Jurkat, Clone E6-1 (cell line): ENCODE measurements at regions not wholly inside any gene's neighbourhood (a gene's known extent, or its start where the extent isn't known, plus 50 kb on each side); places are given as distances from the start of the nearest gene placed in this dataset.
"Not testable (repeated sequence)": the region's sequence is repeated elsewhere in the genome, so short reads cannot be mapped to it uniquely, and the experiment has no call there.

Source experiments
- DNase-seq: peaks from one replicate; pipeline ENCODE4 v3.0.0-alpha.2; 2011; ENCODE audit warnings: low read depth, low spot score
- H3K4me3 ChIP-seq: 2 replicates; pipeline ENCODE4 v1.5.1; 2011; ENCODE audit warnings: mild to moderate bottlenecking, low read length, control low read depth, moderate library complexity

DNA sequence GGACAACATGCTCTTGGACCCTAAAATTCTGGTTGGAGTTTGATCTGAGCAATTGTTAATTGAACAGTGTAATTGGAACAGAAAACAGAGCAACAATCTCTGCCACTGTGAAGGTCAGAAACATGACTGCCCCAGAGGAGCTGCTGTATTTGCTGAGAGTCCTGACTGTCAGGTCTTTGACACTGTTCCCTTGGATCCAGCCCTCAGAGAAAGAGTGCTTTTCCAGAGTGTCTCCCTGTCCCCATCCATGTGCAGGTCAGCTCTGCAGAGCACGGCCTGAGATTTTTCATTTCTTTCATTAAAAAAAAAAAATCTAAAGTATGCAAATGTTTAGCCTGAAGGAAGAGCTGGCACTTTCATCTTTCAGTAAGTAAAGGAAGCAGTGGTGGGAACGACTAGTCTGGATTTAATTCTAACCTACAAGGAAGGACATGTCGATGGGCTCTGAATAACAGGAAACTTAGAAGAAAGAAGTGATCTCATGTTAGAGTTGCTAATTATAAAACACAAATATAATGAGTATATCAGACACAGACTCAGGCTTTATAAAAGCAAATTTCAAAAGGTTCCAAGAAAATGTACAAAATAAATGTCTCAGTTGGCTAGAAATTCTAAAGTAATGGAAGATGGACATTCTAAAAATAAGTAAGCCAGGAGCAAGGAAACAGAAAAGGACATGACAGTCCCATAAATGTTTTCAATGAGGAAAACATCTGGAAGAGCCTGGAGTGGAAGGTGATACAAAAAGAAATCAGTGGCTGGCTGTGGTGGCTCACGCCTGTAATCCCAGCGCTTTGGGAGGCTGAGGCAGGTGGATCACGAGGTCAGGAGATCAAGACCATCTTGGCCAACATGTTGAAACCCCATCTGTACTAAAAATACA lies 876.5 kb downstream of the EPHA4 start:
- DNase-seq, result no peak
- H3K4me3 ChIP-seq, result no peak overlapping the region

DNA sequence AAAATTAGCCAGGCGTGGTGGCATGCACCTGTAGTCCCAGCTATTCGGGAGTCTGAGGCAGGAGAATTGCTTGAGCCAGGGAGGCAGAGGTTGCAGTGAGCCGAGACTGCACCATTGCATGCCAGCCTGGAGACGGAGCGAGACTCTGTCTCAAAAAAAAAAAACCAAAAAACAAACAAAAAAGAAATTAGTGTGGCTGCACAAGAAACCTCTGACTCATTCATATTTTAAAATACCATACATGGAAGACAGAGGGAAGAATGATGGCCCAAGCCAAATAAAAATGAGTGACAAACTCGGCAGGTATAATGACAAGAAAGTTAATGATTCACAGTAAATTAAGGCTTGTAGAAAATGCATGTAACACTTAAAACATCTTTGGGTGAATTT lies 875.8 kb downstream of the EPHA4 start:
- no peak for DNase-seq
- no peak overlapping the region for H3K4me3 ChIP-seq

DNA sequence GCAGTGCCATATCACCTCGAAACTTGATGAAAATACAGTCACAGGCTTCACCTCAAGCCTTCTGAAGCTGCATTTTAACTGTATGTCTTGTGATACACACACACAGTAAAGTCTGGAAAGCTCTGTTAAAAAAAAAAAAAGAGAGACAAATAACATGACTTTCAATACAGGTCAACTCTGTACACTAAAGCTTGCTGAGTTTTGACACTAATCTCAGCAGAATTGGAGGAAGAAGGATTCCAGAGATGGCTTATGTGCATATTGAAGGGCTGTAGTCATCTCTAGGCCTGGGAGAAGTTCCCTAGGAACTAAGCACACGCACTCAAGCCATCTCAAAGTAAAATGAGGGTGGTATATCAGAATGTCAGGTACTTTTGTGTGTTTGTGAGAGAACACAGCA lies 875.1 kb downstream of the EPHA4 start:
- H3K4me3 ChIP-seq, result no peak overlapping the region
- DNase-seq, result no peak

DNA sequence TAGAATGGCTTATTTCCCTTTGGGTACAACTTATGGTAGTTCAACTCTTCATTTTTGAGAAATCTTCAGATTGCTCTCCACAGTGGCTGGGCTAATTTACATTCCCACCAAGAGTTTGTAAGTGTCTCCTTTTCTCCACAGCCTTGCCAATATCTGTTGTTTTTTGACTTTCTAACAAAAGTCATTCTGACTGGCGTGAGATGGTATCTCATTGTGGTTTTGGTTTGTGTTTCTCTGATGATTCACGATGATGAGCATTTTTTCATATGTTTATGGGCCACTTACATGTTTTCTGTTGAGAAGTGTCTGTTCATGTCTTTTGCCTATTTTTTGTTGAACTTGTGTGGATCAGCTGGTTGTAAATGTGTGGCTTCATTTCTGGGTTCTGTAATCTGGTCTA lies 871.0 kb downstream of the EPHA4 start:
- DNase-seq, result no peak
- H3K4me3 ChIP-seq, result no peak overlapping the region

DNA sequence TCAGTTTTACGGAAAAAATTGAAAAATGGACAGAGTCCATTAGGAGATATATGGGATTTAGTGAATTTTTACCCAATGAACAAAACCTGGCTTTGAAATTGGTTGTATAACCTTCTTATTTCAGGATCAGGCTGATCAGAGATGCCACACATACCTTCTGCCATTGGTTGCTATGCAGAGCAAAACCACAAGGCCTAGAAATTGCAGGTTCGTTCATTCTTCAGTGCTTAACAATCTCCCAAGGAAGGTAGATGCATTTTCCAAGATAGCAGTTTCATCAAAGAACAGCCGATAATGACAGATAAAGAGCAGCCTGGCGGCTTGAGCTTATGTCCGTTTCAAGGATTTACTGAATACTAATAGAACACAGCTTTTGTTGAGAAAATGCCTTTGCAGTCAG lies 868.8 kb downstream of the EPHA4 start:
- no peak overlapping the region for H3K4me3 ChIP-seq
- DNase-seq, result no peak

DNA sequence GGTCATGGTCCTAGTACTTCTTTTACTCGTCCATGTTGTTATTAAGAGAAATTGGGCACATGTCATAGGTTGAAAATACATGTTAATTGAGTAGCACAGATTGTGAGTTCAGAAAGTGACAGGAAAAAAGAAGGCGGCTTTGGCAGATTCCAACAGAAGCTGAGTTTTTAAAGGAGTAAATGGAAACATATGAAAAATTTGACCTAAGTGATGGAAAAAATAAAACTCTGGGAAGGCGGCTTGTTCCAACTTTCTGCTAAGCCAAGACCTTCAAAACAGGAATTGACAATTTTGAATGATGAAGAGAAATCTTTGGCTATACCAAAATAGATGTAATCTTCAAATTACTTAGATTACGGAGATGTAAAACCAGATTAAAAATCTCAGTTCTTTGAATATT lies 868.0 kb downstream of the EPHA4 start:
- DNase-seq, result no peak
- H3K4me3 ChIP-seq, result no peak overlapping the region

DNA sequence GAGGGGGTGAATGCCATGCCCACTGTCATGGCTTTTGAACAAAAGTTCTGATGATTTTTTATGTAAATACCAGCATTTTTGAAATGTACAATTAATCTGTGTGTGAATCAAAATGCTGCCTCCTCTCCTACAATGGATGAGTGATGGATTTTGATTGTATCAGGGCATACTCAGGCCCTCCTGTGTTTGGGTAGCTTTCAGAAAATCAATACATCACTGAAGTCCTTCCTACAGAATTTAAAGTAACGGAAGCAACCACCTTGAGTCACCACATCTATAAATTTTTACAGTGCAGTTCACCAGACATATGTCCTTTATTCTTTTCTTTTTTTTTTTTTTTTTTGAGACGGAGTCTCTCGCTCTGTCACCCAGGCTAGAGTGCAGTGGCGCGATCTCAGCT lies 867.3 kb downstream of the EPHA4 start:
- H3K4me3 ChIP-seq, result no peak overlapping the region
- DNase-seq, result no peak

DNA sequence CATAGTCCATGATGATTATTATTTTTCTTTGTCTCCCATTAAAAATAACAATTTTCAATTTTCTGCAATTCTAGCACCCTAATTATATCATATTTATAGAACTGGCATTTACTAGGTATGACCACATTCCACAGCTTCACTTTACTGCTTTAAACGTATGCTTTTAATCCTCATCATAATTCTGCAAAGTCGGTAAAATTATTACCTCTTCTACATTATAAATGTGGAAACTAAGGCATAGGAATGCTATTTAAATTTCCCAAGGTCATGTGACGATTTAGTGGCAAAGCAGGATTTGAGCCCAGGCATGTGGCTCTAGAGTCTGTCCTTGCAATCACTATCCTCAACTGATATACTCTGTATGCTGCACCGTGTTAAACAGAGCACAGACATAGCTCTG lies 866.4 kb downstream of the EPHA4 start:
- H3K4me3 ChIP-seq, result no peak overlapping the region
- DNase-seq, result no peak

DNA sequence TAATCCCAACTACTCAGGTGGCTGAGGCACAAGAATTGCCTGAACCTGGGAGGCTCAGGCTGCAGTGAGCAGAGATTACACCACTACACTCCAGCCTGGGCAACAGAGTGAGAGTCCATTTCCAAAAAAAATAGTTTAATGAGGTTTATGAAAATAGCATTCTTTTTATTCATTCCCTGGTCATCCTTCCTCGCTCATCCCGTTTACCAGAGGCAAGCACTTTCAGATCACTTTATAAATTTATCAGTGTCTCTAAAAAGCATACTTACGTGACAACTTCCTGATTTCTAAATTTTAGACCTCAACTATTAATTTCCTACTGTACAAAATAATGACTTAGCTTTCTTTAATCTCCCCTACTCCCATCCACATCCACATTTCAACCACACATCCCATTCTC lies 864.8 kb downstream of the EPHA4 start:
- H3K4me3 ChIP-seq, result no peak overlapping the region
- DNase-seq, result no peak

DNA sequence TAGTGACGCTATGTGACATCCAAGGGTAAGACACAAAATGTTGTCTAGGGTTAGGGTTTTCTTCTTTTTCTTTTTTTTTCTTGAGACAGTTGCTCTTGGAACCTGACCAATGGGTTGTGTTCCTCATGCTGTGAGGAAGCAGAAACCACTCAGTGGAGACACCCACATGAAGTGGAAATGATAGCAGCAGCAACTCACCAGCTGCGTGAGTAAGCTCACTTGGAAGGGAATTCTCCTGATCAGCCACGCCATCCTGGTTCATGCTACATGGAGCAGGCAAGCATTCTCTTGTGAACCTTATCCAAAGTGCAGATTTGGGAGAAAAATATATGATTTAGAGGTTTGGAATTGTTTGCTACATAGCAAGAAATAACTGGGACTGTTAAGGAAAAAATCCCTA lies 863.7 kb downstream of the EPHA4 start:
- DNase-seq, result no peak
- H3K4me3 ChIP-seq, result no peak overlapping the region

DNA sequence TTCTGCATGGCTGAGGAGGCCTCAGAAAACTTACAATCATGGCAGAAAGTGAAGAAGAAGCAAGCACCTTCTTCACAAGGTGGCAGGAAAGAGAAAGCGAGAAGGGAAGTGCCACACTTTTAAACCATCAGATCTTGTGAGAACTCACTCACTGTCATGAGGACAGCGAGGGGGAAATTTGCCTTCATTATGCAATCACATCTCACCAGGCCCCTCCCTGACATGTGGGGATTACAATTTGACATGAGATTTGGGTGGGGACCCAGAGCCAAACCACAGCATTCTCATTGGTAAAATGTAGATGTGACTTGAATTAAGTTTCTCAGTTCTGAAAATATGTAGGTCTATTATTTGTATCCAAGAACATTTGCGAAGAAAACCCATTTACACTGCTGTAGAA lies 854.8 kb downstream of the EPHA4 start:
- H3K4me3 ChIP-seq, result no peak overlapping the region
- DNase-seq, result no peak

DNA sequence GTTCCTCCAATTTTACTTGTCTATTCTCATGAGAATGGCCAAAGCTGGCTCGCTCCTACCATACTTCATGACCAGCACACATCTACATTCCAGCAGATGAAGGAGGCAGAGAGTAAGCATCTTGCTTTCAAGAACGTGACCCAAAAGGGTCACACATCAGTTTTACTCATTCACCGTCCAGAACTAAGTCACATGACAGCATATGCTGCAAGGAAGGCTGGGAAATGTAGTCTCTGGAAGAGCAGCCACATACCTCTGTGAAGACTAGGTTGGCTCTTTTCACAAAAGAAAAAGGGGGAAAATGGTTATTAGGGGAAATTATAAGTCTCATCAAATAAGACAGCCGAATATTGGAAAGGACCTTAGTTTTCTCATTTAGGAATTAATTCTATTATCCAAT lies 835.3 kb downstream of the EPHA4 start:
- H3K4me3 ChIP-seq, result no peak overlapping the region
- DNase-seq, result no peak

DNA sequence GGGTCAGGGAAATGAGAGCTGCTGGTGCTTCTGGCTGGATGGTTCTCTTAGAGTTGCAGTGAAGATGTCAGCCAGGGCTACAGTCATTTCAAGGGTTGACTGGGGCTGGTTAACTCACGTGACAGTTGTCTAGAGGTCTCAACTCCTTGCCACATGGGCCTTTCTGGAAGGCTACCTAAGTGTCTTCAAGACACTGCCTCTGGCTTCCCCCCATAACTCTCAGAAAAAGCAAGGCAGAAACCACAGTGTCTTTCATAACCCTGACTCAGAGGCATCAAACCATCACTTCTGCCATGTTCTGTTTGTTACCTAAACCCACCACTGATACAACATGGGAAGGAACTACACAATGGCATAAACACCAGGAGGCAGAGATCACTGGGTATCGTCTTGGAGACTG lies 828.9 kb downstream of the EPHA4 start:
- no peak overlapping the region for H3K4me3 ChIP-seq
- no peak for DNase-seq

DNA sequence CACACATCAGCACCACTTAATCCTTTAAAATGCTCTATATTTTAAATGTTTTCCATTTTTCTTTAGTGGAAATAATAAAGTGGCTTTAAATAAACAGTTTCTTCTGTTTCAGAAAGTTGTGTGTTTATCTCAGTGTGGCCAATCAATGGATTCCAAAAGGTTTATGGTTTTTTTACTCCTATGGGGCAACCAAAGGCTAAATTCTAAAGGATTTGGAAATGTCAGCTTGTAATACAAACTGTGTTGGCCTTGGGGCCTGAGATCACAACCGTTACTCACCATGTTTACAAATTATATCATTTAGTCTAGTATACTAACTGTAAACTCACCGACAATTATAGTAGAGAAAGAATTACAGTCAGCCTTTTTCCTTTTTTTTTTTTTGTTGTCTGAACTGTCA lies 827.2 kb downstream of the EPHA4 start:
- no peak overlapping the region for H3K4me3 ChIP-seq
- no peak for DNase-seq

DNA sequence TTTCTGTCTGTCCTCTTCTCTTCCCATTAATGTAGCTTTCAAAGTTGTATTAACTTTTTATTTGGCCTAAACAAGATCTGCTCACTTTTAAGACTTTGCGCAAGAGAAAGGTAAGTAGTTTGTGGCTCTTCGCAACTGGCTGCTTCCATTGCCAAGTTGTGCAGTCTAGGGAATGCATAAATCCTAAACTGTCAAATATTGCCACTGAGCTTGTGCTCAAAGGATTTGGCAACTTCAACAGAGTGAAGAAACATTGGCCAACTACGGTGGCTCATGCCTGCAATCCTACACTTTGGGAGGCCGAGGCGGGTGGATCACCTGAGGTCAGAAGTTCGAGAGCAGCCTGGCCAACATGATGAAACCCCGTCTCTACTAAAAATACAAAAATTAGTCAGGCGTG lies 826.4 kb downstream of the EPHA4 start:
- no peak overlapping the region for H3K4me3 ChIP-seq
- no peak for DNase-seq

DNA sequence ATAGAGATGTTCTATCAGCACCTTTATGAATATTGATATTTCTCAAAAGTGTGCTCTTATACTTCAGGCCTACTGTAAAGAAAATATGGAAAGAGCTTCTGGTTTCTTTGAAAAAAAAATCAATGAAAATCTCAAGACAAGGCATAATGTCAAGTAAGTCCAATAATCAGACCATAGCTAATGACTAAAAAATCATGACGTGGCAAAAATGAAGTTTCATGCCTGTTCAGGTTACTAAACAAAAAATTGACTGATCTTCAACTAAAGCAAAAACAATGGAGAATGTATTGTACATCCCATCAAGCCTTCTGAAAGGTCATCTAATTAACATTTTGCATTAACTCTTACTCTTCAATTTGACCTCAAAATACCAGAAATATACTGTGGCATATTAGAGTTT lies 824.4 kb downstream of the EPHA4 start:
- DNase-seq, result no peak
- no peak overlapping the region for H3K4me3 ChIP-seq

DNA sequence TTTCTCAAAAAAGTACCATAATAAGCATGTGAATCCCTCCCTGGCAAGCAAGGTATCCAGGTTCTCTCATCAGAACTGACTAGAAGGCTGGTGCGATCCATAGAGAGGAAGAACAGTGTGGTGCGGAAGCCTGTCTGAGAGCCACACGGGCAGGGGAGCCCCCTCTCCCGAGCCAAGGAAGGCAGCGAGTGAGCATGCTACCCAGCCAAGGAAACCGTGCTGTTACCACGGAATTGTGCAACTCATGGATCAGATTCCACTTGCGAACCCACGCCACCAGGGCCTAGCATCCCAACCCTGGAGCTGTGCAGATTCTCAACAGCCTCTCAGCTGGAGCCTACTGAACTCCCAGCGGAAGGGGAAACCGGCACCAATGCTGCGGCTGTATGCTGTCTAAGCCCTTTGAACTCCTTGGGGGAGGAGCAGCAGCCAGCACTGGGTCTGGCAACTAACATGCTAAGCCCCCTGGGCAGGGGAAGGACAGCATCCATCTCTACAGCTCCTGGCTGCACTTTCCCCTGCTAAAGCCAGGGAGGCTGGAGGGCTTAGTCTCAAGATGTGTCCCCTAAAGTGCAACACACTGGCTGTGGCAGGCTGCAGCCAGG lies 823.1 kb downstream of the EPHA4 start:
- no peak for DNase-seq
- no peak overlapping the region for H3K4me3 ChIP-seq

DNA sequence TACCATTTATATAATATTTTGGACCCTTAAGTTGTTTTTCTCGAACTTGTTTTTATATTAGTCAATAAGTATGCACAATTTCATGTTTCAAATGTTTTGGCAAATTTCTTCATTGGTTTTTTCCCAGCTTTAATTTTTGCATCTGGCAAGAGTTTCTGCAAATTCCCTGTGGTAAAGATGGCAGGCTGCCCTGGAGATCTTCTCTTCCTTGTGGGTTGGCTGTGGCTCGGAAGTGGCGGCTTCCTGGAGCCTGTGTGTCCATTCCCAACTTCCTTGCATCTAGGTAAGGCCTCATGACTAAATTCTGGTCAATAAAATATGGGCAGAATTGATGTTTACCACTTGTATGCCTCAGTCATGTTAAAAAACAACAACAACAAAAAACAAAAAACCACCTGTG lies 818.6 kb downstream of the EPHA4 start:
- no peak overlapping the region for H3K4me3 ChIP-seq
- no peak for DNase-seq

DNA sequence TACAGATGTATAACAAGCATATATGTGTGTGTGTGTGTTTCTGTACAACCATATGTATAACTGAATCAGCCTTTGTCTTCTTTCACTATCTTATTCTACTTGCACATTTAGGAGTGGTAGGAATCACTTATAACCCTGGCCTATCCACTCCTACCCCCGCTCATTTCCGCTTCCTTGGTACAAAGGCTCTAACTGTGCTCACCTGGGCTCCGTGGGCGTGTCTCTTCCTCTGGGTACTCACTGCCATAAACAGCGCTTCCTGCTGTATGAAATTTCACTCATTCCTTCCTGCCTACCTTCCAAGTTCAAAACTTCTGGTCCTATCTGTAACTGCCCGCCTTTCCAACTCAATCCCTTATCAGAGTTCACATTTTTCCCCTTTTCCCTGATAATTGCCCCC lies 815.5 kb downstream of the EPHA4 start:
- peak; percentile 40 for DNase-seq
- H3K4me3 ChIP-seq, result no peak overlapping the region

DNA sequence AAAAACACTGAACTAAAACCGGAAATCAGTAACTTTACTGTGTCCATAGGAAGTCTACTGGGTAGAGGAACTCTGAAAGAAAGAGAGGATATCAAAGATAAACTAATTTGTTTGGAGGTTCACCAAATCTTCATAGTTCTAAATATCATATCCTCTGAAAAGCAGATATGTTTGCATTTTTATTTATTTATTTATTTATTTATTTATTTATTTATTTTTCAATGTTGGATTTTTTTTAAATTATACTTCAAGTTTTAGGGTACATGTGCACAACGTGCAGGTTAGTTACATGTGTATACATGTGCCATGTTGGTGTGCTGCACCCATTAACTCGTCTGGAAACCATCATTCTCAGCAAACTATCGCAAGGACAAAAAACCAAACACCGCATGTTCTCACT lies 813.7 kb downstream of the EPHA4 start:
- not testable (repeated sequence) for DNase-seq, H3K4me3 ChIP-seq

DNA sequence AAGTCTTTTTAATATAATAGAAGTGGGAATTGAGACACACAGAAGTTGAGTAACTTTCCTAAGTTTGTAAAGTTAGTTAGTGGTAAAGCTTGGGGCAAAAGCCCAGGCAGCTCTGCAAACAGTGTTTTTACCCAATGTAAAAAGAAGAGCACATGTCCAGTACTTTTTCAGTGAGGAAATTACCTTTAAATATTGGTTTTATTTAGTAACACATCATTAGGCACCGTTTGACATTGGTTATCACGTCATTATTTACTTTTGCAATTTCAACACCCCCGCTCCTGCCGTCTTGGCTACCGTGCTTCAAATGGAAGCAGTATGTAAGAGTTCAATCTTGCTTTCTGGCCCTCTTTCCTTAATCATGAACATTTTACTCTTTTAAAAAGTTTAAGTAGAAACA lies 807.9 kb downstream of the EPHA4 start:
- DNase-seq, result no peak
- no peak overlapping the region for H3K4me3 ChIP-seq
